Mesenchymal stem cell (in vitro differentiated cells and primary cell): ENCODE measurements at regions not wholly inside any gene's neighbourhood (a gene's known extent, or its start where the extent isn't known, plus 50 kb on each side); places are given as distances from the start of the nearest gene placed in this dataset.

ENCODE experiments used
- DNase-seq: peaks from one replicate; pipeline ENCODE4 v3.0.0-alpha.2; 2013
- H2AFZ ChIP-seq: one replicate; pipeline ENCODE4 v1.6.1; 2013; ENCODE audit warnings: low read depth, mild to moderate bottlenecking, control low read depth, inconsistent platforms, low read length, moderate library complexity
- H2AK5ac ChIP-seq: 2 replicates; pipeline ENCODE4 v1.6.1; 2013; ENCODE audit warnings: low read length, moderate library complexity, mild to moderate bottlenecking, inconsistent platforms; ENCODE audit not compliant: severe bottlenecking
- H2BK120ac ChIP-seq: one replicate; pipeline ENCODE4 v1.6.1; 2013; ENCODE audit warnings: low read depth, mild to moderate bottlenecking, inconsistent platforms, low read length, moderate library complexity
- H2BK12ac ChIP-seq, 2 experiments: one replicate each; pipeline ENCODE4 v1.6.1; 2013; ENCODE audit warnings: inconsistent platforms in 2 of 2, low read length in 2 of 2, mild to moderate bottlenecking in 2 of 2, moderate library complexity in 2 of 2, control low read depth in 1 of 2
- H2BK15ac ChIP-seq: one replicate; pipeline ENCODE4 v1.6.1; 2013; ENCODE audit warnings: mild to moderate bottlenecking, low read depth, inconsistent platforms; ENCODE audit not compliant: poor library complexity, severe bottlenecking
- H2BK5ac ChIP-seq: 2 replicates; pipeline ENCODE4 v1.6.1; 2013; ENCODE audit warnings: low read depth, mild to moderate bottlenecking, low read length, control low read depth, inconsistent platforms; ENCODE audit not compliant: poor library complexity, severe bottlenecking
- H3K14ac ChIP-seq, 2 experiments: one replicate each; pipeline ENCODE4 v1.6.1; 2013; ENCODE audit warnings: inconsistent platforms in 2 of 2, low read length in 2 of 2, control low read depth in 1 of 2, mild to moderate bottlenecking in 1 of 2, moderate library complexity in 1 of 2
- H3K18ac ChIP-seq, 2 experiments: one replicate each; pipeline ENCODE4 v1.6.1; 2013; ENCODE audit warnings: inconsistent platforms in 2 of 2, low read length in 2 of 2, control low read depth in 1 of 2, low read depth in 1 of 2, mild to moderate bottlenecking in 1 of 2
- H3K23ac ChIP-seq, 2 experiments: one replicate each; pipeline ENCODE4 v1.6.1; 2013; ENCODE audit warnings: inconsistent platforms in 2 of 2, low read length in 2 of 2, mild to moderate bottlenecking in 2 of 2, moderate library complexity in 2 of 2, control low read depth in 1 of 2
- H3K27ac ChIP-seq: 2 replicates; pipeline ENCODE4 v1.5.1; 2013; ENCODE audit warnings: mild to moderate bottlenecking, moderate library complexity, low read length, control low read depth, inconsistent platforms; ENCODE audit not compliant: poor library complexity, severe bottlenecking
- H3K27me3 ChIP-seq, 2 experiments: 2 replicates each; pipeline versions ENCODE4 v1.6.1 to v1.7.0; 2013; ENCODE audit warnings: low read length in 2 of 2, mild to moderate bottlenecking in 2 of 2, moderate library complexity in 2 of 2, control low read depth in 1 of 2, inconsistent platforms in 1 of 2; ENCODE audit not compliant: control insufficient read depth in 1 of 2, insufficient read depth in 1 of 2
- H3K36me3 ChIP-seq, 2 experiments: 2 replicates each; pipeline versions ENCODE4 v1.6.1 to v1.7.0; 2013; ENCODE audit warnings: low read length in 2 of 2, control low read depth in 1 of 2, inconsistent platforms in 1 of 2, low read depth in 1 of 2, mild to moderate bottlenecking in 1 of 2; ENCODE audit not compliant: insufficient read depth in 2 of 2, control insufficient read depth in 1 of 2
- H3K4ac ChIP-seq, 2 experiments: one replicate each; pipeline ENCODE4 v1.6.1; 2013; ENCODE audit warnings: inconsistent platforms in 2 of 2, low read length in 2 of 2, mild to moderate bottlenecking in 2 of 2, moderate library complexity in 2 of 2, control low read depth in 1 of 2, low read depth in 1 of 2
- H3K4me1 ChIP-seq: 2 replicates; pipeline ENCODE4 v1.6.1; 2013; ENCODE audit warnings: low read depth, low read length, control low read depth; ENCODE audit not compliant: control insufficient read depth, insufficient read depth
- H3K4me2 ChIP-seq: 2 replicates; pipeline ENCODE4 v1.6.1; 2013; ENCODE audit warnings: low read length, mild to moderate bottlenecking, inconsistent platforms; ENCODE audit not compliant: poor library complexity, severe bottlenecking
- H3K4me3 ChIP-seq, 2 experiments: 2 replicates each; pipeline versions ENCODE4 v1.5.1 to v1.7.0; 2013; ENCODE audit warnings: low read length in 2 of 2, mild to moderate bottlenecking in 2 of 2, control low read depth in 1 of 2, low read depth in 1 of 2; ENCODE audit not compliant: insufficient read depth in 1 of 2
- H3K79me1 ChIP-seq: replicated peaks from 2 replicates; pipeline ENCODE4 v1.6.1; 2013; ENCODE audit warnings: mild to moderate bottlenecking, control low read depth, low read length, inconsistent platforms; ENCODE audit not compliant: poor library complexity, severe bottlenecking
- H3K9ac ChIP-seq: 2 replicates; pipeline ENCODE4 v1.7.0; 2013; ENCODE audit warnings: mild to moderate bottlenecking, low read length, moderate library complexity
- H3K9me3 ChIP-seq: 2 replicates; pipeline ENCODE4 v1.7.0; 2013; ENCODE audit warnings: mild to moderate bottlenecking, low read length; ENCODE audit not compliant: control insufficient read depth
- H4K8ac ChIP-seq: one replicate; pipeline ENCODE4 v1.6.1; 2013; ENCODE audit warnings: inconsistent platforms, mild to moderate bottlenecking, low read length, moderate library complexity
- H4K91ac ChIP-seq: one replicate; pipeline ENCODE4 v1.6.1; 2013; ENCODE audit warnings: mild to moderate bottlenecking, low read length, inconsistent platforms
- WGBS: methylation state at CpG from one replicate; pipeline ENCODE4 v1.1.7; 2013; ENCODE audit warnings: mixed read lengths; 5-methylcytosine and 5-hydroxymethylcytosine counted together

GRCh38 chr18:30588673-30589164, 453.8 kb downstream of the DSC3 start:
- H3K27ac ChIP-seq = no peak overlapping the region
- H2BK5ac ChIP-seq = no peak overlapping the region
- no peaks in the 10 kb centered on the region for H3K9me3 ChIP-seq
- no peak overlapping the region for H2AFZ ChIP-seq
- H2BK15ac ChIP-seq = no peak overlapping the region
- no peak overlapping the region for H2BK12ac ChIP-seq
- H3K4me2 ChIP-seq = no peak overlapping the region
- no peak overlapping the region for H3K18ac ChIP-seq
- H3K14ac ChIP-seq = no peak overlapping the region
- H3K4ac ChIP-seq = no peak overlapping the region
- H3K36me3 ChIP-seq = no peaks in the 10 kb centered on the region
- no peaks in the 10 kb centered on the region for H3K79me1 ChIP-seq
- no peak overlapping the region for H4K8ac ChIP-seq
- H3K4me1 ChIP-seq = no peaks in the 10 kb centered on the region
- no peak overlapping the region for H3K4me3 ChIP-seq
- no peak for DNase-seq
- no peak overlapping the region for H2BK120ac ChIP-seq
- no peak overlapping the region for H4K91ac ChIP-seq
- no peak overlapping the region for H3K23ac ChIP-seq
- no peak overlapping the region for H3K9ac ChIP-seq
- no peaks in the 10 kb centered on the region for H3K27me3 ChIP-seq
- no peak overlapping the region for H2AK5ac ChIP-seq

GRCh38 chr18:30583768-30584167, 458.8 kb downstream of the DSC3 start:
- Histone ChIP-seq H3K4ac (no peak overlapping the region), H3K4me1 (no peaks in the 10 kb centered on the region), H3K36me3 (no peaks in the 10 kb centered on the region), H2BK5ac (no peak overlapping the region), H3K14ac (no peak overlapping the region), H3K23ac (no peak overlapping the region), H2BK120ac (no peak overlapping the region), H3K79me1 (no peaks in the 10 kb centered on the region), H4K8ac (no peak overlapping the region), H2AFZ (no peak overlapping the region), H2BK12ac (no peak overlapping the region), H3K4me2 (no peak overlapping the region), H3K9me3 (no peaks in the 10 kb centered on the region), H3K18ac (no peak overlapping the region), H3K4me3 (no peak overlapping the region), H3K27me3 (no peaks in the 10 kb centered on the region), H3K9ac (no peak overlapping the region), H3K27ac (no peak overlapping the region), H4K91ac (no peak overlapping the region), H2BK15ac (no peak overlapping the region), H2AK5ac (no peak overlapping the region)
- no CpG with 5 or more reads among the region's 1 CpG for WGBS
- DNase-seq = no peak

GRCh38 chr18:30582078-30582477, 460.5 kb downstream of the DSC3 start:
- H3K27ac ChIP-seq = no peak overlapping the region
- peak overlapping the region in 1 of 2 experiments; percentile 35 for H3K14ac ChIP-seq
- H2AFZ ChIP-seq = no peak overlapping the region
- H3K4me3 ChIP-seq = no peak overlapping the region
- H3K27me3 ChIP-seq = no peaks in the 10 kb centered on the region
- H3K23ac ChIP-seq = no peak overlapping the region
- H2AK5ac ChIP-seq = no peak overlapping the region
- no peak overlapping the region for H4K8ac ChIP-seq
- H2BK5ac ChIP-seq = no peak overlapping the region
- no peak overlapping the region for H3K4me2 ChIP-seq
- H3K4ac ChIP-seq = no peak overlapping the region
- no peaks in the 10 kb centered on the region for H3K4me1 ChIP-seq
- no peak overlapping the region for H4K91ac ChIP-seq
- H2BK120ac ChIP-seq = no peak overlapping the region
- H2BK12ac ChIP-seq = no peak overlapping the region
- H3K79me1 ChIP-seq = no peaks in the 10 kb centered on the region
- peak overlapping the region in 1 of 2 experiments; percentile 2 for H3K18ac ChIP-seq
- no peaks in the 10 kb centered on the region for H3K36me3 ChIP-seq
- no peak overlapping the region for H3K9ac ChIP-seq
- DNase-seq = no peak
- no peak overlapping the region for H2BK15ac ChIP-seq
- H3K9me3 ChIP-seq = no peaks in the 10 kb centered on the region
- 81% methylated on average over 3 of the region's 3 CpGs for WGBS

- no peaks in the 10 kb centered on the region for H3K36me3 ChIP-seq
- H2BK120ac ChIP-seq = no peak overlapping the region
- H3K9me3 ChIP-seq = no peaks in the 10 kb centered on the region
- no peak overlapping the region for H3K23ac ChIP-seq
- H4K8ac ChIP-seq = no peak overlapping the region
- no peak overlapping the region for H3K14ac ChIP-seq
- H2AFZ ChIP-seq = no peak overlapping the region
- H3K4me2 ChIP-seq = no peak overlapping the region
- no peak overlapping the region for H3K27ac ChIP-seq
- no peaks in the 10 kb centered on the region for H3K79me1 ChIP-seq
- H3K27me3 ChIP-seq = no peaks in the 10 kb centered on the region
- H2BK12ac ChIP-seq = no peak overlapping the region
- H3K4me3 ChIP-seq = no peak overlapping the region
- no peak overlapping the region for H3K18ac ChIP-seq
- H2BK5ac ChIP-seq = no peak overlapping the region
- H4K91ac ChIP-seq = no peak overlapping the region
- H3K4me1 ChIP-seq = no peaks in the 10 kb centered on the region
- H2AK5ac ChIP-seq = no peak overlapping the region
- 54% methylated on average over 2 of the region's 2 CpGs for WGBS
- H3K4ac ChIP-seq = no peak overlapping the region
- DNase-seq = no peak
- no peak overlapping the region for H2BK15ac ChIP-seq
- H3K9ac ChIP-seq = no peak overlapping the region
Measured at GRCh38 chr18:30578707-30579106, 463.8 kb downstream of the DSC3 start.
